GM19324 (cell line): ENCODE measurements at regions not wholly inside any gene's neighbourhood (a gene's known extent, or its start where the extent isn't known, plus 50 kb on each side); places are given as distances from the start of the nearest gene placed in this dataset.
"Not testable (repeated sequence)": the region's sequence is repeated elsewhere in the genome, so short reads cannot be mapped to it uniquely, and the experiment has no call there.

Source experiments
- ATAC-seq: cut with Tn5 transposase; IDR thresholded peaks from one replicate; pipeline ENCODE4 v1.9.1; 2021; ENCODE audit warnings: mild to moderate bottlenecking, moderate library complexity; ENCODE audit not compliant: unreplicated experiment, low FRiP score

- no peak for ATAC-seq
These were observed 91.5 kb upstream of the RGPD4 start for GRCh38 chr2:107735201-107735600.

- ATAC-seq: no peak
These were observed 88.9 kb upstream of the RGPD4 start for GRCh38 chr2:107737756-107738155.

GRCh38 chr2:107738266-107738665 lies 88.4 kb upstream of the RGPD4 start:
- no peak for ATAC-seq

DNA sequence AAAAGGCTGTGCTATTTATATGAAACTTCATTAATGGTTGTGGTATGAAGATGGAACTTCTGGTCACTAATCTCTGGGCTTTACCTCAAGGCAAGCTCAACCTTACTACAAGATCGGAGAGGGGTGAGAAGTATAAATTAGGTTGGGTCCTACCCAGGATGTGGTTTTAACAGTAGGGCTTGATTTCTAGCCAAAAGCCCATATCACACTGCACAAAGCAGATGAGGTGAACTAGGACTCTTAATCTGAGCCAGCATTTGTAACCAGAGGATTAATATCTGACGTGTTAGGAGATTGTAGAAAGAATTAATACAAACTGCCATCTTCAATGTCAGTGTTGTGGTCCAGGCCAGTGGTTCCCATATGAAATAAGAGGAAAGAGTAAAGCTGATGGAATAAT lies 86.4 kb upstream of the RGPD4 start:
- ATAC-seq: no peak

- ATAC-seq: no peak
These were observed 84.1 kb upstream of the RGPD4 start for GRCh38 chr2:107742460-107743027.

- no peak for ATAC-seq
These were observed 83.4 kb upstream of the RGPD4 start for GRCh38 chr2:107743274-107743673.

DNA sequence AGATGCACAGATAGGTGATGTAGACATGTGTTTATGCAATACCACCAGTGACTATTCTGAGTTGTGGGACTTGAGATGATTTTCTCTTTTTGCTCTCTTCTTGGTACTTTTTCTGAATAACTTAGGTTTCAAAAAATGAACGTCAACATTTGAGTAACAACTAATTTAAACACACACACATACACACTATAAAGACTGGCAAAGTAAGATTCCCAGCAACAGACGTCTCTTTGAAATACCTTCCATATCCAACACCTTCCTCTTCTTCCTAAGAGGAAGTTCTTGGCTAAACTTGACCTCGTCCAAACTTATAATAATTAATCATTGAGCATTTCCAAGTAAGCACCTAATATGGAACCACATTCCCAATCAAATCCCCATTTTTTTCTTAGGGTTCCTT lies 81.6 kb upstream of the RGPD4 start:
- no peak for ATAC-seq

DNA sequence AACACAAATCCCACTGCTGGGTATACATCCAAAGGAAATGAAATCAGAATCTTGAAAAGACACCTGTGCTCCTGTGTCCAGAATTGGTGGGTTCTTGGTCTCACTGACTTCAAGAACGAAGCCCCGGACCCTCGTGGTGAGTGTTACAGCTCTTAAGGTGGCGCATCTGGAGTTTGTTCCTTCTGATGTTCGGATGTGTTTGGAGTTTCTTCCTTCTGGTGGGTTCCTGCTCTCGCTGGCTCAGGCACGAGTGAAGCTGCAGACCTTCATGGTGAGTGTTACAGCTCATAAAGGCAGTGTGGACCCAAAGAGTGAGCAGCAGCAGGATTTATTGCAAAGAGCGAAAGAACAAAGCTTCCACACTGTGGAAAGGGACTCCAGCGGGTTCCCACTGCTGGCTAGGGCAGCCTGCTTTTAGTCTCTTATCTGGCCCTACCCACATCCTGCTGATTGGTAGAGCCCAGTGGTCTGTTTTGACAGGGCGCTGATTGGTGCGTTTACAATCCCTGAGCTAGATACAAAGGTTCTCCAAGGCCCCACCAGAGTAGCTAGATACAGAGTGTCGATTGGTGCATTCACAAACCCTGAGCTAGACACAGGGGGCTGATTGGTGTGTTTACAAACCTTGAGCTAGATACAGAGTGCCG lies 80.0 kb upstream of the RGPD4 start:
- not testable (repeated sequence) for ATAC-seq

DNA sequence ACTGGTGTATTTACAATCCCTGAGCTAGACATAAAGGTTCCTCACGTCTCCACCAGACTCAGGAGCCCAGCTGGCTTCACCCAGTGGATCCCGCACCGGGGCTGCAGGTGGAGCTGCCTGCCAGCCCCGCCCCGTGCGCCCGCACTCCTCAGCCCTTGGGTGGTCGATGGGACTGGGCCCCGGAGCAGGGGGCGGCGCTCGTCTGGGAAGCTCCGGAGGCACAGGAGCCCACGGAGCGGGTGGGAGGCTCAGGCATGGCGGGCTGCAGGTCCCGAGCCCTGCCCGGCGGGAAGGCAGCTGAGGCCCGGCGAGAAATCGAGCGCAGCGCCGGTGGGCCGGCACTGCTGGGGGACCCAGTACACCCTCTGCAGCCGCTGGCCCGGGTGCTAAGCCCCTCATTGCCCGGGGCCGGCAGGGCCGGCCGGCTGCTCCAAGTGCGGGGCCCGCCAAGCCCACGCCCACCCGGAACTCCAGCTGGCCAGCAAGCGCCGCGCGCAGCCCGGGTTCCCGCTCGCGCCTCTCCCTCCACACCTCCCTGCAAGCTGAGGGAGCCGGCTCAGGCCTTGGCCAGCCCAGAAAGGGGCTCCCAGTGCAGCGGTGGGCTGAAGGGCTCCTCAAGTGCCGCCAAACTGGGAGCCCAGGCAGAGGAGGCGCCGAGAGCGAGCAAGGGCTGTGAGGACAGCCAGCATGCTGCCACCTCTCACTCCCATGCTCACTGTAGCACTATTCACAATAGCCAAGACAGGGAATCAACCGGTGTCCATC lies 79.3 kb upstream of the RGPD4 start:
- ATAC-seq: not testable (repeated sequence)

- no peak for ATAC-seq
These were observed 78.6 kb upstream of the RGPD4 start for GRCh38 chr2:107747964-107748583.

DNA sequence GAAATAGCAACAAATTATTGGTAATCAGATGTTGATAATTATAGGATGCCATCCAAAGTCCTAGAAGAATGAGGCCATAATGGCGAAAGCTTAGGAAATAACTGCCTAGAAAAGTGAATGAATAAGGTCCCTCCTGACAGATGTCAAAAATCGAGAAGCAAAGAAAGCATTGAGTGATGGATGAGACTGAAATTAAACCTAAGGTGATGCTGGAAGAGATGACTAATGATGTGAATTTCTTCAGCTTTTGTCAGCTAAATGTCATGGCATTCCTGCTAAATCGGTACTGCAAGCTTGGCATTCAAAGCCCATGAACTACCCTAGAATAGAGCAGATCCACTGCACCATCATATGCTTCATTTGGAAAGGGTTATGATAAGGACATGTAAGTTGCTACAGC lies 74.8 kb upstream of the RGPD4 start:
- no peak for ATAC-seq

GRCh38 chr2:107753806-107754205 lies 72.9 kb upstream of the RGPD4 start:
- not testable (repeated sequence) for ATAC-seq

DNA sequence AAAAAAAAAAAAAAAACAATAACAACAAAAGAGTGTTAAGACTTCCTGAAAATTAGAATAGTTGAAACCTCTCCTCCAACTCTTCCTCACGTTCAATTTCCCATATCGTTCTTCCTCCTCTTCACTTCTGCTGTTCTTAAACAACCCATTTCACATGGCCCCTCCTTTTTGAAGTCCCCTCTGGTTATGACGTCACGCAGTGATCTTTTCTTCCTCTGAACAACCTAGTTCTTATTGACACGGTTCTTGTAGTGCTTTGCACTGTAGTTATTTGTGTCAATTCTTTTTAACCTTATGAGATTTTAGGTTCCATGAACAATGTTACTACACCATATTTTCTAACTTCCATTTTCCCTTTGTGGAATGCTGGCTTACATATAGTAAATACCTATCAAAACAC lies 69.5 kb upstream of the RGPD4 start:
- ATAC-seq: no peak

DNA sequence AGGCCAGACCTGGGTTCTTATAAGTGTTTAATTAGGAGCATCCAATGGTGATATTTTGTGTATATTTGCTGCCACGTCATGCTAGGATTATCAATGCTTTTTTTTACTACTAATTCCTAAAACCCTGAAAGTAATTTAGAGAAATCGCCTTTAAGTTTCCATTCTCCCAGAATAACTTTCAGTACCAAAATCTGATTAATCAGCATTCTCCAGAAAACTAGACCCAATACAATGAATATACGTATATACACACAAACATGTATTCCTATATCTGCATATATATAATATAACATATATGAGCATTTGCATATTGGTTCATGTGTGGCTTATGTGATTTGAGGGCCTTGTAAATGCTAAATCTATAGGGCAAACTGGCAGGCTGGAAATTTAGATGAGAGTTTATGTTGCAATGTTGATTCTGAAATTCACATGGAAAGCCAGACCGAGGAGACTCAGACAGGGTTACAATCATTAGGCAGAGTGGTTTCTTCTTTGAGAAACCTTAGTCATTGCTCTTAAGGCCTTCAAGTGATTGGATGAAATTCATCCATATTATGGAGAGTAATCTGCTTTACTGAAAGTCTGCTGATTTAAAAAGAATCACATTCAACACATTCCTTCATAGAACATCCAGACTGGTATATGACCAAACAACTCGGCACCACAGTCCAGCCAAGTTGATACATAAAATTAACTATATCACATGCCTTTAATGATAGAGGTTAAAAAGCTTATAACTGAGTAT lies 65.9 kb upstream of the RGPD4 start:
- ATAC-seq: no peak

DNA sequence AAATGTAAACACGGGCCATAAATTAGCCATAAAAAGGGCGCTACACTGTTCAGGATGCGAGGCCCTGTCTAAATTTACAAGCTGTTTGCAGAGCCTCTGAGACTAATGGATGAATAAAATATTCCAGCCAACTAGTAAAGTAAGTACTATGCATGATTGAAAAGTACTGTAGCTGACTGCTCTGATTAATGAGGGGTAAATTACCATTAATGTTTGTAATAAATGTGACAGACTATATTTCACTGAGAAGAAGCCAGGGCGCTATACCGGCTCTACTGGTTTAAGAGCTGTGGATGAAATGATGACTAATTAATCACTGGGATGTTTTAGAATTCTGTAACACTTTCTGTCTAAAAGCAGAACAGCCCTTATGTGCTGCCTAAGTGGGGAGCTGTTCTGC lies 54.3 kb upstream of the RGPD4 start:
- no peak for ATAC-seq

DNA sequence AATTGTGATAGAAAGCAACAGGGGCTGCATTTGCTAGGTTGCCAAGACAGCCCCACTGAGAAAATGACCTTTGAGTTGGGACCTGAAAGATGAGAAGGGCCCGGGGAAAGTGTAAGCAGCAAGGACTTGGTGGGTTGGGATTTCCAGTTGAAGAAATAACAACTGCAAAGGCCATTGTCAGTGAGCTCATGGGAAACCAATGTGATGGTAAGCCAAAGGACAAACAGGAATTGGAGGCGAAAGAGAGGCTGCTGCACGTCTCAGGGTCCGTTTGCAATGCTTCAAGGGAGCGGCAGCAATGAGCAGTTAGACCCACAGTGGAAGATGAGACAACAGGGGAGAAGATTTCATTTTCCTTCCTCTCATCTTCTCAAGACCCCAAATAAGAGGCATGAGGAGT lies 51.5 kb upstream of the RGPD4 start:
- no peak for ATAC-seq

- no peak for ATAC-seq
These were observed 50.9 kb upstream of the RGPD4 start for GRCh38 chr2:107775791-107776190.

GRCh38 chr2:107776362-107776761 lies 50.3 kb upstream of the RGPD4 start:
- no peak for ATAC-seq
